H1 (cell line): ENCODE measurements at regions not wholly inside any gene's neighbourhood (a gene's known extent, or its start where the extent isn't known, plus 50 kb on each side); places are given as distances from the start of the nearest gene placed in this dataset.

Experiments
- CTCF ChIA-PET: fragments of 300-600 bp; sonication (Branson Sonifier 250); formaldehyde crosslinking; loops from one replicate; lab custom pipeline; 2021; ENCODE audit not compliant: partially characterized antibody; lab: Charles Lee
- POLR2A ChIA-PET: fragments of 300-600 bp; sonication (Branson Sonifier 250); formaldehyde crosslinking; loops from one replicate; lab custom pipeline; 2021; ENCODE audit warnings: inconsistent platforms; ENCODE audit not compliant: partially characterized antibody; lab: Charles Lee
- DNase-seq, 2 experiments: peaks; one replicate each; pipeline versions ENCODE4 v3.0.0 to v3.0.0-alpha.2; 2010 to 2022; ENCODE audit warnings: low spot score in 2 of 2, low read depth in 1 of 2, mixed read lengths in 1 of 2
- FAIRE-seq: peaks from 2 replicates; lab custom pipeline; 2011; peaks lifted over from hg19 to GRCh38; lab: Jason Lieb, UNC
- H2AFZ ChIP-seq: 2 replicates; pipeline ENCODE4 v1.8.1; 2012; ENCODE audit warnings: low read length, inconsistent platforms
- H2AK5ac ChIP-seq: 2 replicates; pipeline ENCODE4 v1.6.1; 2013; ENCODE audit warnings: low read depth, low read length
- H2BK120ac ChIP-seq: replicated peaks from 2 replicates; pipeline ENCODE3; 2013; ENCODE audit warnings: low read depth, low read length, inconsistent platforms
- H2BK12ac ChIP-seq: 2 replicates; pipeline ENCODE4 v1.6.1; 2013; ENCODE audit warnings: low read depth, low read length
- H2BK15ac ChIP-seq: 2 replicates; pipeline ENCODE4 v1.6.1; 2013; ENCODE audit warnings: low read length
- H2BK20ac ChIP-seq: 2 replicates; pipeline ENCODE4 v1.6.1; 2013; ENCODE audit warnings: low read length
- H2BK5ac ChIP-seq: 2 replicates; pipeline ENCODE4 v1.6.1; 2013; ENCODE audit warnings: low read depth, low read length
- H3K14ac ChIP-seq: 2 replicates; pipeline ENCODE4 v1.6.1; 2013; ENCODE audit warnings: inconsistent platforms; ENCODE audit not compliant: insufficient read length
- H3K18ac ChIP-seq: 2 replicates; pipeline ENCODE4 v1.6.1; 2013; ENCODE audit warnings: low read length; ENCODE audit errors: extremely low read depth
- H3K23ac ChIP-seq: 2 replicates; pipeline ENCODE4 v1.6.1; 2013; ENCODE audit warnings: inconsistent platforms; ENCODE audit not compliant: insufficient read length
- H3K23me2 ChIP-seq: 2 replicates; pipeline ENCODE4 v1.6.1; 2013; ENCODE audit warnings: low read depth, low read length
- H3K27ac ChIP-seq: 2 replicates; pipeline ENCODE4 v1.6.1; 2011; ENCODE audit warnings: low read depth, low read length, inconsistent platforms
- H3K27me3 ChIP-seq, 4 experiments: replicated peaks in 1 of 4; 1 replicate in 1 of 4; 2 replicates in 3 of 4; pipeline versions ENCODE4 v1.6.1 to v1.8.1; 2011 to 2013; ENCODE audit warnings: low read length in 3 of 4, mild to moderate bottlenecking in 3 of 4, inconsistent platforms in 2 of 4, mixed read lengths in 2 of 4, moderate library complexity in 1 of 4; ENCODE audit not compliant: control insufficient read depth in 3 of 4, insufficient read depth in 3 of 4; ENCODE audit errors: extremely low read depth in 1 of 4
- H3K36me3 ChIP-seq, 4 experiments: 2 replicates each; pipeline versions ENCODE4 v1.6.1 to v1.8.1; 2011 to 2013; ENCODE audit warnings: mild to moderate bottlenecking in 4 of 4, low read length in 3 of 4, moderate library complexity in 2 of 4, control low read depth in 1 of 4, inconsistent platforms in 1 of 4; ENCODE audit not compliant: insufficient read depth in 4 of 4, control insufficient read depth in 2 of 4
- H3K4ac ChIP-seq: replicated peaks from 2 replicates; pipeline ENCODE3; 2013; ENCODE audit warnings: low read length, low read depth, mixed read lengths, inconsistent platforms; ENCODE audit not compliant: insufficient read length
- H3K4me1 ChIP-seq, 4 experiments: replicated peaks in 1 of 4; 1 replicate in 1 of 4; 2 replicates in 3 of 4; pipeline versions ENCODE4 v1.6.1 to v1.8.1; 2011 to 2013; ENCODE audit warnings: low read length in 3 of 4, inconsistent platforms in 2 of 4, mixed read lengths in 1 of 4; ENCODE audit not compliant: insufficient read depth in 4 of 4, control insufficient read depth in 3 of 4
- H3K4me2 ChIP-seq, 2 experiments: 2 replicates each; pipeline versions ENCODE4 v1.6.1 to v1.8.1; 2011 to 2013; ENCODE audit warnings: low read depth in 2 of 2, low read length in 2 of 2, control low read depth in 1 of 2, inconsistent platforms in 1 of 2, mild to moderate bottlenecking in 1 of 2; ENCODE audit not compliant: insufficient read depth in 1 of 2
- H3K4me3 ChIP-seq, 4 experiments: fragments of 200-600, 300-600 bp in 1 of 4; sonication (generic), shearing (Covaris generic), sonication (Bioruptor Twin) in 1 of 4; 2 replicates each; pipeline versions ENCODE4 v1.5.1 to v1.8.1; 2011 to 2016; ENCODE audit warnings: low read length in 4 of 4, low read depth in 3 of 4, control low read depth in 2 of 4, inconsistent platforms in 2 of 4, mild to moderate bottlenecking in 2 of 4, mixed read lengths in 1 of 4, moderate library complexity in 1 of 4; ENCODE audit not compliant: insufficient read depth in 2 of 4; ENCODE audit errors: extremely low read depth in 1 of 4
- H3K56ac ChIP-seq: replicated peaks from 2 replicates; pipeline ENCODE3; 2013; ENCODE audit warnings: low read depth, mild to moderate bottlenecking, mixed read lengths, low read length, inconsistent platforms; ENCODE audit not compliant: insufficient read length
- H3K79me1 ChIP-seq: 2 replicates; pipeline ENCODE4 v1.6.1; 2013; ENCODE audit warnings: low read depth, low read length, control low read depth
- H3K79me2 ChIP-seq, 2 experiments: 2 replicates each; pipeline versions ENCODE4 v1.6.1 to v1.8.1; 2012 to 2013; ENCODE audit warnings: low read length in 2 of 2, mild to moderate bottlenecking in 2 of 2, inconsistent platforms in 1 of 2; ENCODE audit not compliant: insufficient read depth in 2 of 2, control insufficient read depth in 1 of 2
- H3K9ac ChIP-seq, 4 experiments: replicated peaks in 1 of 4; 1 replicate in 1 of 4; 2 replicates in 3 of 4; pipeline versions ENCODE4 v1.6.1 to v1.8.1; 2011 to 2013; ENCODE audit warnings: low read depth in 3 of 4, low read length in 3 of 4, control low read depth in 2 of 4, mild to moderate bottlenecking in 2 of 4, moderate library complexity in 2 of 4, inconsistent platforms in 1 of 4; ENCODE audit errors: extremely low read depth in 1 of 4
- H3K9me3 ChIP-seq, 2 experiments: 2 replicates each; pipeline versions ENCODE4 v1.6.1 to v1.8.1; 2012 to 2013; ENCODE audit warnings: mild to moderate bottlenecking in 2 of 2, moderate library complexity in 2 of 2, control low read depth in 1 of 2, inconsistent platforms in 1 of 2, low read depth in 1 of 2, low read length in 1 of 2, mixed read lengths in 1 of 2; ENCODE audit not compliant: insufficient read depth in 2 of 2
- H4K20me1 ChIP-seq, 2 experiments: replicated peaks in 1 of 2; 2 replicates each; pipeline versions ENCODE3 to v1.8.1; 2011 to 2013; ENCODE audit warnings: inconsistent platforms in 2 of 2, low read length in 2 of 2, mild to moderate bottlenecking in 1 of 2; ENCODE audit not compliant: insufficient read depth in 2 of 2, control insufficient read depth in 1 of 2
- H4K5ac ChIP-seq: 2 replicates; pipeline ENCODE4 v1.6.1; 2013; ENCODE audit warnings: low read length, low read depth, mixed read lengths, inconsistent platforms; ENCODE audit not compliant: insufficient read length
- H4K8ac ChIP-seq: 2 replicates; pipeline ENCODE4 v1.8.0; 2013; ENCODE audit warnings: mild to moderate bottlenecking, moderate library complexity, low read length, inconsistent platforms; ENCODE audit not compliant: insufficient read depth; ENCODE audit errors: extremely low read depth
- H4K91ac ChIP-seq: replicated peaks from 2 replicates; pipeline ENCODE3; 2013; ENCODE audit warnings: low read length, mixed read lengths, inconsistent platforms; ENCODE audit not compliant: insufficient read length
- ASH2L ChIP-seq: fragments of 200-600, 300-600 bp; sonication (generic); IDR thresholded peaks from one replicate; pipeline ENCODE4 v1.7.1; 2017; ENCODE audit warnings: low read length
- EZH2 ChIP-seq: fragments of 200-600 bp; sonication (generic); IDR thresholded peaks from 2 replicates; pipeline ENCODE4 v1.7.1; 2012; ENCODE audit warnings: low read depth, mild to moderate bottlenecking, moderate library complexity, low read length, inconsistent platforms; ENCODE audit not compliant: severe bottlenecking
- HDAC2 ChIP-seq, 2 experiments: fragments of 300-600 bp in 1 of 2; sonication (generic) in 1 of 2; IDR thresholded peaks; 2 replicates each; pipeline ENCODE4 v1.6.1; 2011 to 2012; ENCODE audit warnings: low read depth in 2 of 2, low read length in 2 of 2, mild to moderate bottlenecking in 2 of 2, moderate library complexity in 2 of 2, borderline replicate concordance in 1 of 2, inconsistent platforms in 1 of 2
- KDM4A ChIP-seq: IDR thresholded peaks from one replicate; pipeline ENCODE4 v1.7.1; 2012; ENCODE audit warnings: low read depth, mild to moderate bottlenecking, moderate library complexity, low read length, inconsistent platforms; ENCODE audit not compliant: severe bottlenecking
- KDM5A ChIP-seq: fragments of 200-600 bp; IDR thresholded peaks from 2 replicates; pipeline ENCODE4 v1.7.1; 2012; ENCODE audit warnings: mild to moderate bottlenecking, low read length, inconsistent platforms, mixed read lengths
- NRF1 ChIP-seq: IDR thresholded peaks from 2 replicates; pipeline ENCODE4 v1.6.1; 2011; ENCODE audit warnings: mild to moderate bottlenecking, low read depth, low read length, improper control_type of control experiment
- POU5F1 ChIP-seq: IDR thresholded peaks from 2 replicates; pipeline ENCODE4 v1.6.1; 2011; ENCODE audit warnings: low read depth, mild to moderate bottlenecking, low read length, moderate library complexity
- RNF2 ChIP-seq: fragments of 200-900, 300-1000 bp; sonication (generic); IDR thresholded peaks from 2 replicates; pipeline ENCODE4 v1.7.1; 2016; ENCODE audit warnings: borderline replicate concordance, low read depth, mild to moderate bottlenecking, antibody characterized with exemption, low read length; ENCODE audit not compliant: poor library complexity, severe bottlenecking; ENCODE audit errors: missing control alignments
- SP1 ChIP-seq: IDR thresholded peaks from 2 replicates; pipeline ENCODE4 v1.6.1; 2011; ENCODE audit warnings: low read depth, low read length
- SRF ChIP-seq: IDR thresholded peaks from 2 replicates; pipeline ENCODE4 v1.6.1; 2011; ENCODE audit warnings: mild to moderate bottlenecking, low read depth, low read length, moderate library complexity
- TCF12 ChIP-seq: IDR thresholded peaks from 2 replicates; pipeline ENCODE4 v1.6.1; 2011; ENCODE audit warnings: low read depth, mild to moderate bottlenecking, low read length
- WGBS, 2 experiments: shearing (Covaris generic) in 1 of 2; methylation state at CpG; one replicate each; pipeline versions ENCODE4 v1.1.6 to v1.1.7; 2013 to 2015; ENCODE audit warnings: low lambda C conversion rate in 2 of 2, mixed read lengths in 2 of 2, inconsistent platforms in 1 of 2, low coverage in 1 of 2, missing lambda C conversion rate in 1 of 2; ENCODE audit not compliant: insufficient replicate concordance in 2 of 2, insufficient coverage in 1 of 2, insufficient read length in 1 of 2; ENCODE audit errors: extremely low coverage in 1 of 2, missing lambda C conversion rate in 1 of 2; 5-methylcytosine and 5-hydroxymethylcytosine counted together
- TF ChIP-seq, protein P1 (sequence below): IDR thresholded peaks from 2 replicates; pipeline ENCODE4 v1.6.1; 2012; ENCODE audit warnings: inconsistent platforms

DNA sequence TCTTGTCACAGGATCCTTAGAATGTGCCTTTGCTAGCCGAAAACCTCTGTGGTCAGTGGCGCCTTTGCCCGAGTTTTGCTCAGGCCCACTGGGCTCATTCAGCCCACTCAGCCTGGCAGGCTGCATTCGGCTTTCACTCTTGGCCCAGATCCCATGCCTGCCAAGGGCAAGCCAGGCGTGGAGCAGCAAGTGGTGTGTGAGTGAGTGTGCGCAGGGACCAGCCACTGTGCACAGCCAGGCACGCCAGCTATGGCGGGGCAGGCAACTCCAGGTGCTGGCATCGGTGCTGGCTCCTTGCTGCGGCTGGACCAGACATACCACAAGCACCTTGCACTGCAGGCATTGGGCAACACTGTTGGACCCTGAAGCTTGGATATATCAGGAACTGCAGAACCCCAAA, 1145.1 kb upstream of the NCAM2 start:
- Histone ChIP-seq H3K27ac (no peak overlapping the region), H3K79me2 (no peaks in the 10 kb centered on the region), H3K23ac (no peak overlapping the region), H3K23me2 (no peaks in the 10 kb centered on the region), H3K9me3 (no peaks in the 10 kb centered on the region), H3K4ac (no peak overlapping the region), H3K36me3 (no peaks in the 10 kb centered on the region), H3K27me3 (no peaks in the 10 kb centered on the region), H3K9ac (no peak overlapping the region), H3K79me1 (no peaks in the 10 kb centered on the region), H3K4me3 (no peak overlapping the region), H3K4me1 (no peaks in the 10 kb centered on the region), H2AK5ac (no peak overlapping the region), H4K8ac (no peak overlapping the region; the same call in 1 of the 2 replicates), H4K91ac (no peak overlapping the region), H3K56ac (no peak overlapping the region), H2AFZ (no peak overlapping the region), H2BK120ac (no peak overlapping the region), H3K18ac (no peak overlapping the region), H2BK12ac (no peak overlapping the region), H3K14ac (no peak overlapping the region)
- ChIA-PET CTCF (interaction anchor here (0.7 to 0.8 kb wide), 2 partner anchors 18 to 188 kb away, joined by 4 read pairs; no protein-coding TSS in a partner anchor), POLR2A (no interaction called here)
- no peak for DNase-seq
- TF ChIP-seq SP1 = no peak
- no peak for TF ChIP-seq ASH2L
- TF ChIP-seq KDM5A = no peak
- no peak for TF ChIP-seq RNF2
- TF ChIP-seq, protein P1, sequence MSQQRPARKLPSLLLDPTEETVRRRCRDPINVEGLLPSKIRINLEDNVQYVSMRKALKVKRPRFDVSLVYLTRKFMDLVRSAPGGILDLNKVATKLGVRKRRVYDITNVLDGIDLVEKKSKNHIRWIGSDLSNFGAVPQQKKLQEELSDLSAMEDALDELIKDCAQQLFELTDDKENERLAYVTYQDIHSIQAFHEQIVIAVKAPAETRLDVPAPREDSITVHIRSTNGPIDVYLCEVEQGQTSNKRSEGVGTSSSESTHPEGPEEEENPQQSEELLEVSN = no peak
- TF ChIP-seq TCF12 = no peak
- TF ChIP-seq POU5F1 = no peak
- TF ChIP-seq KDM4A = no peak
- TF ChIP-seq NRF1 = no peak
- TF ChIP-seq SRF = no peak
- TF ChIP-seq EZH2 = no peak
- no peak for TF ChIP-seq HDAC2 (IDR thresholded peaks at IDR 0.05; ENCODE audit: borderline replicate concordance in 1 of 2, low read depth in 2 of 2, low read length in 2 of 2)
- TF ChIP-seq, all 59 proteins: peak for 0
- no peak overlapping the region for H2BK20ac ChIP-seq
- no peak overlapping the region for H2BK5ac ChIP-seq
- no peaks in the 10 kb centered on the region for H4K20me1 ChIP-seq
- no peak overlapping the region for H4K5ac ChIP-seq
- FAIRE-seq = no peak
- H3K4me2 ChIP-seq = no peak overlapping the region
- WGBS, 2 experiments = 89% methylated on average over 10 of the region's 10 CpGs; no CpG with 5 or more reads in 1 of the 2 experiments
- no peak overlapping the region for H2BK15ac ChIP-seq
